ENCODE measurements at regions not wholly inside any gene's neighbourhood (a gene's known extent, or its start where the extent isn't known, plus 50 kb on each side); places are given as distances from the start of the nearest gene placed in this dataset.

GRCh38 chr12:105588106-105588505 lies 257.6 kb downstream of the C12orf75 start:
- TF ChIP-seq POLR2A (IDR thresholded peaks at IDR 0.05; ENCODE audit: low read length) (no peak), GATA1 (IDR thresholded peaks at IDR 0.05; ENCODE audit: low read depth, low read length) (no peak)

Data from erythroblast (primary cell).